GM12872 (cell line): ENCODE measurements at regions not wholly inside any gene's neighbourhood (a gene's known extent, or its start where the extent isn't known, plus 50 kb on each side); places are given as distances from the start of the nearest gene placed in this dataset.

Experiments
- CTCF ChIP-seq: IDR thresholded peaks from 3 replicates; pipeline ENCODE4 v1.5.1; 2011; ENCODE audit warnings: low read depth, mild to moderate bottlenecking, low read length, moderate library complexity; ENCODE audit not compliant: insufficient read depth

- no peak for TF ChIP-seq CTCF
Measured at GRCh38 chr4:130073145-130073790, 977.3 kb downstream of the C4orf33 start.

- TF ChIP-seq CTCF, result no peak
Measured at GRCh38 chr4:130074096-130074495, 978.1 kb downstream of the C4orf33 start.

GRCh38 chr4:130077275-130077674, 981.3 kb downstream of the C4orf33 start:
- no peak for TF ChIP-seq CTCF

- no peak for TF ChIP-seq CTCF
Measured at GRCh38 chr4:130080872-130081451, 985.0 kb downstream of the C4orf33 start.

- no peak for TF ChIP-seq CTCF
Measured at GRCh38 chr4:130090427-130090826, 994.5 kb downstream of the C4orf33 start.

- TF ChIP-seq CTCF, result no peak
Measured at GRCh38 chr4:130092187-130093015, 996.4 kb downstream of the C4orf33 start.

GRCh38 chr4:130099105-130099504, 1003.2 kb downstream of the C4orf33 start:
- no peak for TF ChIP-seq CTCF
